ENCODE measurements at regions not wholly inside any gene's neighbourhood (a gene's known extent, or its start where the extent isn't known, plus 50 kb on each side); places are given as distances from the start of the nearest gene placed in this dataset.

DNA sequence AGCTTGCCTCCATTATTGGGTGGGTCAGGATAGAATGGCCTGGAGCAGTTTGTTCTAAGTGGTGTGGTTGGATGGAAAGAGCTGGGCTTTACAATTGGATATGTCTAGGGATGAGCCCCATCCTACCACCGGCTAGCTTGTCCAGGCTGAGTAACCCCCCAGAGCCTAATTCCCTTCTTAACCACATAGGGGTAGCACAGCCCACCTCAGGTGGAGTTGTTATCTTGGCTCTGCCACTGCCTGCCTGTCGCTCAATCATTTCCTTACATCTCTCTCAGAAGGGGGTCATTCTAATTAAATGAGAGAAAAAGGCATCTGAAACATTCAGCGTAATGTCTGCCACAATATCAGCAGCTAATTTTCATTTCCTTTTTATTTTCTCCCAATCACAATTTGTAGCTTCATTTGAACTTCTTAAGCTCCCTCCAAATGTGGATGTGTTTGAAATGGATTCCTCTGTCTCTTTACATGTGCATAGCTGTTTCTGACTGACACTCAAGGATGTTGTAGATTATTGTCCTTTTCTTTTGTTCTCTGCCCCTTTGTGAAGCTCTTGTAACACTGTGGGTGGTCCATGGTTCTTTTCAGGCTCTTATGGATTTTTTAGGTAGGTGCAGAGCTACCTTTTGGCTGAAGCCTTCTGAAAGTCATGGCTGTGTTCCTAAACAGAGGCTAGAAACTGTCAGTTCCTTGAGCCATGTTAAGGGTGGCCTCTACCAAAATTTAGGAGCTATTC lies 383.1 kb upstream of the KLF4 start:
- DNase-seq (ENCODE audit: low spot score) = no peak

DNA sequence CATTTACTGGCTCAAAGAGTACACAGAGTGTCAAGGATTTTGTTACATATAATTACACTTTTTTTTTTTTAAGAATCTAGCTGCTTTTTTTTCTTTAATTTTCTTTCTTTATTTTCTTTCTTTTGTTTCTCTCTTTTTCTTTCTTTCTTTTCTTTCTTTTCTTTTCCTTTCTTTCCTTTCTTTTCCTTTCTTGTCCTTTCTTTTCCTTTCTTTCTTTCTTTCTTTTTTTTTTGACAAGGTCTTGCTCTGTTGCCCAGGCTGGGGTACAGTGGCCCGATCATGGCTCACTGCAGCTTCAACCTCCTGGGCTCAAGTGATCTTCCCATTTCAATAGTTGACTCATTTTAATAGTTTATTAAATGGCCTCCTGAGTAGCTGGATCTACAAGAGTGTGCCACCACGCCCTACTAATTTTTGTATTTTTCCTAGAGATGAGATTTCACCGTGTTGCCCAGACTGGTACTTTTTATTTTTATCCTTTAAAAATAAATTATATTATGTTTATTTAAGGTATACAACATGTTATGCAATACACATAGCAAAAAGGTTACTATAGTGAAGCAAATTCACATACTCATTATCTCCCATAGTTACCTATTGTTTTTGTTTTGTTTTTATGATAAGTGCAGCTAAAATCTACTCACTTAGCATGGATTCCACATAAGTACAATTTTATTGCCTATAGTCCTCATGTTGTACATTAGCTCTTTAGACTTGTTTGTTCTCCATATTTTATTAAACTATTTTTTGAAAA lies 381.5 kb upstream of the KLF4 start:
- no peak for DNase-seq (ENCODE audit: low spot score)

DNA sequence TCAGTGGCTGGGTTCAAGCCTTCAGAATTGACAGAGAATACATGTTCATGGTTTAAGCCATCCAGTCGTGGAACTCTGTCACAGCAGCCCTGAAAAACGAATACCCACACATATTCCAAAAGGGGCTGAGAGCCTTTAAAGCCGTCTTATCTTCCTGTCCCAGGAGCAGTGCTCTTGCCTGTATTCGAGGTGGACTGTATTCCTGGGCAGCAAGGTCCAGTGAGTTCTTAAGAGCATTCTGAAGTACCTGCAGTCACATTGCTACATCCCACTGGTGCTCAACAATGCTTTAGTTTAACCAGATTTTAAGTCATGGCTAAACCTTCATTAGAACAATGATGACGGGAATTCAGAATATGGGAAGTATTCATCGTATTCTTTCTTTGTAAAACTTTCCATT lies 380.7 kb upstream of the KLF4 start:
- no peak for DNase-seq (ENCODE audit: low spot score)

DNA sequence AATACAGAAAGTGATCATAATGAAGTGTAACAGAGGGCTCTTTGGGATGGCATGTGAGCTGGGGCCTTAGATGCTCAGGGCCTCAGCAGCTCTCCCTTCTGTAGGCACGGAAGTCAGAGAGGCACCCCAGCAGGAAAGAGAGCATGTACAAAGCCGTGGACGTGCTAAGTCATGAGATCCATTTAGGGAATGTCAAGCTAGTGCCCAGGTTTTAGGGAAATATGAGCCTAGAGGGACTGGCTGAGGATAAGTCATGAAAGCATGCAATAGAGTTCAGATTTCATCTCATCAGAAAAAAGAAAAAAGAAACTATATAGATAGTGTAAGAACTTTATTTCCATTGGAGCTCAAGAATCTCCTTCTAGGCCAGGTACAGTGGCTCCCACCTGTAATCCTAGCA lies 379.5 kb upstream of the KLF4 start:
- DNase-seq (ENCODE audit: low spot score) = no peak

DNA sequence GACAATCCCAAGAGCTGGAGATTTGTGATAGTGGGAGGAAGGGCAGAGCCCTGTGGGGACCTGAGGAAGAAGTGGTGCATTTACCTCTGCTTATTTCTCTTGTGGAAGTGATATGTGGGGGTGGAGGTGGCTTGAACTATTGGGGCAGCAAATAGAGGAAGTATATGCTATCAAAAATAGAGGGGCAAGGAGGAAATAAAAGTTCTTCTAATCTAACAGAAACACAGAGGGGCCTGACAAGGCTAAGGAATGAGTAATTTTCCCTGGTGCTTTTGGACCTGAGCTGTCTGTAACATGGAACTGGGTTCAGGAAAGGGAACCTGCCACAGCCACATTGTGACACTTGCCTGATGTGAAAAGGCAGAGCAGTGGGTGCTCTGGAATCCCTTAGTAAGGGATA lies 378.6 kb upstream of the KLF4 start:
- no peak for DNase-seq (ENCODE audit: low spot score)

DNA sequence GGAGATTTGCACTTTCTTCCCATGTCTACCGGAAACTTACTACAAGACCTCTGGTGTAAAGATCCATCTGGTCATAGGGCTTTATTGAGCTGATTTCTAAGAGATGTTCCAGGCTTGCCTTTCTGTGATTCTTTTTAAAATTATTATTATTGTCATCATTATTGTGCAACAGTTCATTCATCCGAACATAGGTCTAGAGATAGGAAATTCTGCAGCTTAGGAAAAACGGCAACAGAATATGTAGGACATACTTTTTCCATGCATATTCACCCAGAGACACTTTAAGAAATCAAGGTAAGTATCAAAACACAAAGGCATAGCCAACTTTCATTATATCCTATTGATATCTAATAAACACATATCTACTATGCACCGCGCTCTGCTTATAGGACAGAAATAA lies 378.2 kb upstream of the KLF4 start:
- no peak for DNase-seq (ENCODE audit: low spot score)

DNA sequence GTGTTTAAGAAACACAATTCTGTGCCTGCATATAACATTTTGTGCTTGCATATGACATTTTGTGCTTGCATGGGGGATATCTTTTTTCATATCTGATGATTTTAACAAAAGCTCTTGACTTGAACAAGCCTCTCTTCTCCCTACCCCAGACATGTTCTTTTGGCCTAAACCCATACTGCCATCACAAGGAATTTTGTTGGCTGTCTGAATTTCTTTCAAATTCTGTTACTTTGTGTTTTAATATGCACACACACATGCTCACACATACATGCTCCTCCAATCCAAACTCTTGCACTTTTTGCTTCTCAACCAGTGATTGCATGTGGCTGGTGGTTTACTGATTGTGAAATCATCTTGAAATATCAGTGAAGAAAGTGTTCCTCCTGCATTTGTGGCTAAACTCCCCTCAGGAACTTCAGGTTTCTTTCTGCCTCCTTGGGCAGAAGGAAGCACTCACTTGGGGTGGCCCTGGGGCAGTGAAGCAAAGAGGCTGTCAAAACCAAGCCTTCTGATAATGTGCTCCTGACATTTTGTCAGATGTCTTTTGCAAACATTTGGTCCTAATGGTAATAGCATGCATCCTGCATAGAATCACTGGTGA lies 377.2 kb upstream of the KLF4 start:
- DNase-seq (ENCODE audit: low spot score) = no peak

DNA sequence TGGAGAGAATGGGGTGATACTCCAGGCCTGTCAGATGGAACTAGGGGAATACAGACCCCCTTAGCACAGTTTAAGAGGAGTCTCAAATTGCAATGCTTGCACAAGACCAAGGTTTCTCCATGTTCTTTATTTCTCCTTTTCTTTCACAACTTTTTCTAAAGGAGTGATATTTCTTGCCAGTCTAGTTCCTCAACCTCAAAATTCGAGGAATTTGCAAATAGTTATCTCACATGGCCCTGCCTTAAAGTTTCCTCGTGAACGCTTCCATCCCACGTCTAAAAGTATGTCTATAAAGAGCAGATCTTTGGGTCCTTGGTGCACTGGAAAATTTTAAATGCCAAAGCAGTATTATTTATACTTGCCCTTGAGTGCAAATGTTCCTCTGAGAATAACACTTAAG lies 373.8 kb upstream of the KLF4 start:
- no peak for DNase-seq (ENCODE audit: low spot score)

DNA sequence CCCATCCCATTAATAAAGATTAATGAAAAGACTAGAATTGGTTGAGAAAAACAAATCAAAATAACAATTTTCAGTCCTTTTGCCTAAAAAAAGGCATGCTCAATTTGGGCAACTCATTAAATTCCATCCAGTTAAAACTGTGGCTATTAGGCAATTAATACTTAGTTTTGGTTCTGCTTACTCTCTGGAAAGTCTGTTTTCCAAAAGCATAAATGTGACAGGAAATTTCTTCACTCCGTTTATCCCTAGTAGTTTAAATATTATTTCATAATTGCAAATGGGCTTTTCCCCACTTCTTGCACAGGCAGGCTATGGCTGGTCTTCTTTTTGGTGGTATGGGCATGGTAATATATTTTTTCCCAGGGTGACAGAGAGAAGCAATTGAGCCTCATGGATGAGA lies 373.3 kb upstream of the KLF4 start:
- no peak for DNase-seq (ENCODE audit: low spot score)

DNA sequence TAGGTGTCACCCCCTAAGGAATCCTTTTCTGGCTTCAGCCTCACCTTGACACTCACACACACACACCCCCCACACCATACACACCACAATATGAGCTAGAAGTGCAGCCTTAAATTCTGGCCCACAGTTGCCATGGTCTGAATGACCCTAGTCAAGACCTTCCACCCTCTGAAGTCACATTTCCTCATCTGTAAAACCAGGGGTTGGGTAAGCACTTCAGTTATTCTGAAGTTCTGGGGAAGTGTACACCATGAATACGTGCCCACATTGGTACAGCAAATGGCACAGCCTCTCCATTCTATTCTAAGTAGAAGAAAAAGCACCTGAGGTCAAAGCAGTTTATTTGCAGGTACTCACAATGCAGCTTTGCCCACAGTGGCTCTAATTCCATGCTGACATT lies 372.8 kb upstream of the KLF4 start:
- no peak for DNase-seq (ENCODE audit: low spot score)

DNA sequence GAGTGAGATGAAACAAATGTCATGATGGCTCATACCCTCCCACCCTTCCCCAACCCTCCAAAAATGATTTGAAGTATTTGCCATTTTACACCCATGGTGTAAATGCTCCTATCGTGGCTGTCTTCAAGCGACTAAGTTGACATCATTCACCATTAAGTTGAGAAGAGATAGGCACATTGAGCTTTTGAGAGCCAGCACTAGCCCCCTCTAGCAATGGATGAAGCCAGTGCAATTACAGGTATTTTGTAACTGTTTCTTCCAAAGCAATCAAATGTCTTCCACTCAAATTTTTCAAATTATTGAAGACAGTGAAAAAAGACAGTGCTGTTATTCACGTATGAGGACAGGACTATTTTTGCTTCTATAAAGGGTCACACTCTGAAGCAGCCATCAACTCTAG lies 371.5 kb upstream of the KLF4 start:
- DNase-seq (ENCODE audit: low spot score) = no peak

DNA sequence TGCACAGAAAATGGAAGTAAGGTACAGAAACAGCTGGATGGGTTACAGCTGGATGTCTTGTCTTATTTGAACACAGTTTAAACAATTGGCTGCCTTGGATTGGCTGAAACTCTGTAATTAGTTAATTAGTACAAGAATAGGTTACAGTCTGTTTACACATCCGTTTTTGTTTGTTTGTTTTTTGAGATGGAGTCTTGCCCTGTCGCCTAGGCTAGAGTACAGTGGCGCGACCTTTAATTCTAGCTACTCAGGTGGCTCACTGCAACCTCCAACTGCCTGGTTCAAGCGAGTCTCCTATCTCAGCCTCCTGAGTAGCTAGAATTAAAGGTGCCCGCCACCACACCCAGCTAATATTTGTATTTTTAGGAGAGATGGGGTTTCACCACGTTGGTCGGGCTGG lies 368.7 kb upstream of the KLF4 start:
- no peak for DNase-seq (ENCODE audit: low spot score)

DNA sequence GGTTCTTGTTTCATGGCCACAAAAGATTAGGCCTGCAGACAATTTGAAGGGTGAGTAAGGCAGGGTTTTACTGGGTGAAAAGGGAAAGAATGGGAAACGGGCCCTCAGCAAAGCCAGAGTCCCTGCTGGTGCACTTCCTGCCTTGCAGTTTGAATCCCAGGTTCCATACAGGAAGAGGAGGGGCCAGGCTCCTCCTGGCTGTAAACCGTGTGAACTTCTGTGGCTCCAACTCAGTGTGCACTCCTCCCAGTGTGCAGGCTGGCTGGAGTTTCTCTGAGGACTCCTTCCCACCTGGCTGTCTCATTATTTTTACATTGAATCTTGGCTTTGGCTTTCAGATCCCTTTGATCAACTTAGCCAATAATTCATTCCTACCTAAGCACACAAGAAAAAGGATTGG lies 367.1 kb upstream of the KLF4 start:
- DNase-seq (ENCODE audit: low spot score) = no peak

DNA sequence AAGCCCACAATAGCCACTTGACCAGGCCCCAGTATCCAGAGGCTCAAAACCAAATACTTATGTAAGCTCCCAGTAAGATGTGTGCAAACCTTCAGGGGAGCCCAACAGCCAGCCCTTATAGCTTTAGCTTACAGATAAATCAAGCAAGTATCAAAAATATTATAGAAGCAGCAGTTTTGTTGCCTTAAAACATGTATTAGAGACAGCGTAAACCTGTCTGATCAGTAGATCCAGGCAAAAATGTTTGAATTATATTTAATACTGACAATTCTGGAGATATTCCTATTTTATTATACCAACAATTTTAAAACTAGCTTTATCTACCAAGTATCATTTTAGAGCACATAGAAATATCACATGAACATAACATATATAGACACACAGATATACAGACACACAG lies 365.6 kb upstream of the KLF4 start:
- no peak for DNase-seq (ENCODE audit: low spot score)

DNA sequence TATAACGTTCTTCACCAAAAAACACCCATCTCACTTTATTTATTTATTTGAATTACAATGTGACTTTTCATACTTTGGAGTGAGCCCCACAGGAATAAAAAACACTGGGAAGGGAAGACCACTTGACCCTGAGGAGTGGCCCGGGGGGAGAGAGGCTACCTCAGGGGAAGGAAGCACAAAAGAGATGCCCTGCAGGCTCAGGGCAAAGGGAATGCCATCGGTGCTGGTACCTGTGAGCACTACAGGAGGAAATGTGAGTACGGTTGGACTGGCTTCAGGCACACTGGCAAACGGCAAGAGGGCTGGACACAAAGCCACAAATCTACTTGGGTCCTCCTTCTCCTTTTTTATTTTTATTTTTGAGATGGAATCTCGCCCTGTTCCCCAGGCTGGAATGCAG lies 363.9 kb upstream of the KLF4 start:
- DNase-seq (ENCODE audit: low spot score) = no peak

DNA sequence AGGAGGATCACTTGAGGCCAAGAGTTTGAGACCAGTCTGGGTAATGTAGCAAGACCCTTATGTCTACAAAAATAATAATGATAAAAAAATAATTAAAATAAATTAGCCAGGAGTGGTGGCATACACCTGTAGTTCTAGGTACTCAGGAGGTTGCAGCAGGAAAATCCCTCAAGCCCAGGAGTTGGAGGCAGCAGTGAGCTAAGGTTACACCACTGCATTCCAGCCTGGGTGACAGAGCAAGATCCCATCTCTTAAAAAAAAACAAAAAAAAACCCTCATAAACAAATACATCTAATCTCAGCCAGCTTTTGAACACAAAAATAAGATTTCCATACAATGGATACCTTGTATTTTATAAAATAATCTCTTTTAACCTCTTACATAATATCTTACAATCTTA lies 363.3 kb upstream of the KLF4 start:
- no peak for DNase-seq (ENCODE audit: low spot score)

DNA sequence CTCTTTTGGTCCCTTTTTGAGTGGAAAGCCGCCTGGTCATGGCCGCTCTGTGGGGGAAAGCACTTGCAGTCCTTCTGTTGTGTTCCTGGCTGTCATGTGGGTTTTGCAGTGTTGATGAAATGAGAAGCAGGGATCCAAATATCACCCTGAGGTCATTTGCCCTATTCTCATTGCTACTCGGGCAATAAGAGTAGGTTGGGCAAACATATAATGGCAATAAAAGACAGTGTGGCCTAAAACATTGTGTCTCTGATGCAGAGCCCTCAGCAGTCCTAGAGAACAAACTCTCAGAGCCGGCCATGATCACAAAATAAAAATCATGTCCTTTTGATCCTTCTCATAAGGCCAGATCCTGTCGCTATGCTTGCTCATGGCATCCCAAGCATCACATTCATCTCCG lies 361.1 kb upstream of the KLF4 start:
- DNase-seq (ENCODE audit: low spot score) = no peak

DNA sequence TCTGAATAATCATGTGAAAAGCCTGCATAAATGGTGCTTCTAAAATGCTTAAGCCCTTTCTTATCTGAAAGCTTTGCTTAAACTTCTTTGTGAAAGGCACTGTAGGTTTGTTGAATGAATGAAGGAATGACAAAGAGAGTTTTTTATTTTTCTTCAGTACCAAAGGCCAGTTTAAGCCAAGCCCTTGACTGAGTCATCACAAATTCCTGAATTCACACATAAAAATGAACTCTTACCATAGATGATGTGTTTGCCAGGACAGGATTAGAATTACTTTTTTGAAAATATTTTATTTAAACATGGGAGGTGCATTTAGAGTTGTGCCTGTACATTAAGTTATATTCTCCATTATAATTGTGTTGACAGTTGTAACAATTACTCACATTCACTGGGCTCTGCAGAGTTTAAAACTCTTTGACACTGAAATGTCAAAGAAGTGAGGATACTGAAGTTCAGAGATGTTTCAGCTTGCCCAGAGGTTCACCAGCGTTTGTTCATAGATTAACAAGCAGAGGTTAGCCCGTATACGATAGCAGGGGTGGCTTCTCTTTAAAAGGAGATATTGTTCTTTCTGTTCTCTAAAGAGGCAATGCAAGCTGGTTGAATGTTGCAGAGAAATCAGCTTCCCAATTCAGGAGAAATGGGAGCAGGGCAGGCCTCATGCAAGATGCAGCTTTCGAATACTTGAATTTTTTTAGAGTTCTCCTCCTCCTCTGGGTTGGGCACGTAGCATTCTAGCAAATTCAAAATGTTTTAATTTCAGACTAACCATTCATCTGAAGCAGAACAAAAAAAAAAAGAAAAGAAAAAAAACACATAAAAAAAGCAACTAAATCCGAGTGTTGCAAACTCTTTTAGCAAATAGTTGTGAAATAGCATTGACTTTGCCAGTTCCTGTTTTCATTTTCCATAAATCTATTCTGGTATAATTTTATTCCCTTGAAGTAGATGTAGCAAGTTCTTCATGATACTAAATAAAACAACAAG lies 358.7 kb upstream of the KLF4 start:
- no peak for DNase-seq (ENCODE audit: low spot score)

DNA sequence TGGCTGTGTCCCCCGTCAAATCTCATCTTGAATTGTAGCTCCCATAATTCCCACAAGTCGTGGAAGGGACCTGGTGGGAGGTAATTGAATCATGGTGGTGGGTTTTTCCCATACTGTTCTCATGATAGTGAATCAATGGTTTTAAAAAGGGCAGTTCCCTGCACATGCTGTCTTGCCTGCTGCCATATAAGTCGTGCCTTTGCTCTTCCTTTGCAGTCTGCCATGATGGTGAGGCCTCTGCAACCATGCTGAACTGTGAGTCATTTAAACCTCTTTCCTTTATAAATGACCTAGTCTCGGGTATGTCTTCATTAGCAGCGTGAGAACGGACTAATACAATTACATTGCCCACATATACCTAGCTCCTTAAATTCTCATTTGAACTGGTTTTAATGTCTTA lies 353.0 kb upstream of the KLF4 start:
- no peak for DNase-seq (ENCODE audit: low spot score)

DNA sequence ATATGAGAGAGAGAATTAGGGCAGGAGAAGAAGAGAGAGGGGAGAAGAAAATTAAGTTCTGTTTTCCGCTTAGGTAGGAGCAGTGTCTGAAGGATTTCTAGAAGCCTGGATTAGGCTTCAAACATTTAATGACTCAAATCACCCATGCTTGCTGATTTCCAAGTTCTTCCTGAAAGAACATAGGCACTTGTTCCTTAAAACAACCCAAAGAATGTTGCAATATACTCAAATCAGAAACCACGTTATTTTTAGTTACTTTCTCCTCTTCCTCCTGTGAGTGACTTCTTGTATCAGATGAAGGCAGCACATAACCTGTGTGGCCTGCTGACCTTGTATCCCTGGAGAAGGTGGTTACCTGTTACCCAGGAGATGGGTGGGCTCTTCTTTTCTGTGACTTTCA lies 351.5 kb upstream of the KLF4 start:
- DNase-seq (ENCODE audit: low spot score) = no peak

DNA sequence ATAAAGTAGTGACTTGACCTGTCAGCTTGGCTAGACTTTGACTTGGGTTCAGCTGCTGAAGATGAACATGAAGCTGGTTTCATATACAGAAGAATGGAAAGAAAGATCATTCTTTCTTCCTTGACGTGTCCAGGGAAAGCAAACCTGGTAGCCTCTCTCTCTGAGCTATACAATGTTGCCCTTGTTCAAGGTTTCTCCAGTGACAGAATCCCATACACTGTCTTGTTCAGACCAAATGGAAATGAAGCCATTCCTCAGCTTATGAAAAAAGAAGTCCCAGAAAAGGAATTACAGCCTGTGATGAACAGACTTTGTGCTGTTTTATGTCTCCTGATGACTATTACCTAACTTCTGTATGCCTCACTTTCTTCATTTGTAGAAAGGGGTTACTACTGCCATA lies 349.8 kb upstream of the KLF4 start:
- no peak for DNase-seq (ENCODE audit: low spot score)

DNA sequence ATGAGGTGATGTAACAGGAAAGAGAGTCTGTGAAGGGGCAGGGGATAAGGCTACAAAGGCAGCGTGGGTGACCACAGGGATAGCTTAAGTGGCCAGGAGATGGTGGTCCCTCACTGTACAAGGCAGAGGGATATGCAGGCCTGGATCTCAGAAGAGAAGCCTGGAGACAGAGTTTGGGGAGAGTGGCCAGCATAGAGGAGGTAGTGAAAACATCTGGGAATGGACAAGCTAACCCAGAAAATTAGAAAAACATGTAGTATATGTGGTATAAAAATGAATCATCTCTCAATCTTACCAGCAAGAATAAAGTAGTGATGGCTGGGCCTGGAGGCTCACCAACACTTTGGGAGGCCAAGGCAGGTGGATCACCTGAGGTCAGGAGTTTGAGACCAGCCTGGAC lies 349.2 kb upstream of the KLF4 start:
- DNase-seq (ENCODE audit: low spot score) = no peak

Data from NAMALWA (cell line).